ENCODE measurements at regions not wholly inside any gene's neighbourhood (a gene's known extent, or its start where the extent isn't known, plus 50 kb on each side); places are given as distances from the start of the nearest gene placed in this dataset.

DNA sequence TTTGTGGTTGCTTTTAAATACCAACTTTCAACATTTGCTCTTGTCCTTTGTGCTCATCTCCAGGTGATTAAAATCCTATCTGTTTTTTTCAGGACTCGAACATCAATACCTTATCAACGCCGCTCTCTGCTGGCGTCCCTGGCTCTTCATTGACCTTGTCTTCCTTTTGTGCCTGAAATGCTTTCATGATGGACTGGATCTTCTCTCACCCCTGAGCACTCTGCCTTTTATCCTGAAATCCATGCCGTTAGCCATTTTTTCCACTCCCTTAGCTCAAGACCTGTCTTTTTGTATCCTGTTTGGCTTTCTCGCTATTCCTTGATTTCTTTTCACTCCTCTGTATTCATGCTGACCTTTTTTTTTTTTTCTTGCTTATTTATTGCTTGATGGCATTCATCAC, 549.5 kb upstream of the CPEB2 start:
- H3K4me3 ChIP-seq (ENCODE audit: low read depth, low read length): no peak overlapping the region
- DNase-seq (ENCODE audit: low read depth): no peak
- TF ChIP-seq, protein P1, sequence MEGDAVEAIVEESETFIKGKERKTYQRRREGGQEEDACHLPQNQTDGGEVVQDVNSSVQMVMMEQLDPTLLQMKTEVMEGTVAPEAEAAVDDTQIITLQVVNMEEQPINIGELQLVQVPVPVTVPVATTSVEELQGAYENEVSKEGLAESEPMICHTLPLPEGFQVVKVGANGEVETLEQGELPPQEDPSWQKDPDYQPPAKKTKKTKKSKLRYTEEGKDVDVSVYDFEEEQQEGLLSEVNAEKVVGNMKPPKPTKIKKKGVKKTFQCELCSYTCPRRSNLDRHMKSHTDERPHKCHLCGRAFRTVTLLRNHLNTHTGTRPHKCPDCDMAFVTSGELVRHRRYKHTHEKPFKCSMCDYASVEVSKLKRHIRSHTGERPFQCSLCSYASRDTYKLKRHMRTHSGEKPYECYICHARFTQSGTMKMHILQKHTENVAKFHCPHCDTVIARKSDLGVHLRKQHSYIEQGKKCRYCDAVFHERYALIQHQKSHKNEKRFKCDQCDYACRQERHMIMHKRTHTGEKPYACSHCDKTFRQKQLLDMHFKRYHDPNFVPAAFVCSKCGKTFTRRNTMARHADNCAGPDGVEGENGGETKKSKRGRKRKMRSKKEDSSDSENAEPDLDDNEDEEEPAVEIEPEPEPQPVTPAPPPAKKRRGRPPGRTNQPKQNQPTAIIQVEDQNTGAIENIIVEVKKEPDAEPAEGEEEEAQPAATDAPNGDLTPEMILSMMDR (IDR thresholded peaks at IDR 0.05; ENCODE audit: low read depth, low read length, missing control alignments): no peak

DNA sequence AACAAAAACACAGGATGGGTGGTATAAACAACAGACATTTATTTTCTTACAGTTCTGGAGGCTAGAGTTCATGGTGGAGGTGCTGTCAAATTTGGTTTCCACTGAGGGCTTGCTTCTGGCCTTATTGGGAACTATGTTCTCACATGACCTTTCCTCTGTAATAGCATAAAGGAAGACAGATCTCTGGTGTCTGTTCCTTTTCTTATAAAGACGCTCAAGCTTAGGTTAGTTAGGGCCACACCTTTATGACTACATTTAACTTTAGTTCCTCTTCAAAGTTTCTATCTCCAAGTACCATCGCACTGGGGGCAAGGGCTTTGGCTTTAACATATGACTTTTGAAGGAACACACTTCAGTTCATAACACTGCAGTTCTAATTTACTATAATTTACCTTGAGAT, 543.8 kb upstream of the CPEB2 start:
- TF ChIP-seq, protein P1 (IDR thresholded peaks at IDR 0.05; ENCODE audit: low read depth, low read length, missing control alignments): no peak
- H3K4me3 ChIP-seq (ENCODE audit: low read depth, low read length): no peak overlapping the region
- DNase-seq (ENCODE audit: low read depth): no peak

DNA sequence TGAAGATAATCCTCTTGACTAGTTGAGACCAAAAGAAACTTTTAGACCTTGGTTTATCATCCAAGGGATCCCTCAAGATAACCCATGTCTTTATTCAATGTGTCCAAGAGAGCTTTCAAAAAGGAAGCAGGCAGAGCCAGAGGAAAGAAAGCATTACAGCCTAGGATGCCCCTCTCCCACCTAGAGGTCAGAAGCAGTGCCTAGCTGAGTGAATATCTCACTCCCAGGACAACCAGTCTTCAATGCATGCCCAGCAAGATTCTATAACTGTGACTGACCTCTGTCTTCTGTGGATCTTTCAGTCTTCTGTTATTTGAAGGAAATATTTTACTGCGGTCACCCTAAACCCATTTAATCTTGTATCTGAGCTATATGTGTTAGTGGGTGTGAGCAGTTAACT, 537.2 kb upstream of the CPEB2 start:
- DNase-seq (ENCODE audit: low read depth): no peak
- TF ChIP-seq, protein P1 (IDR thresholded peaks at IDR 0.05; ENCODE audit: low read depth, low read length, missing control alignments): no peak
- H3K4me3 ChIP-seq (ENCODE audit: low read depth, low read length): no peak overlapping the region

DNA sequence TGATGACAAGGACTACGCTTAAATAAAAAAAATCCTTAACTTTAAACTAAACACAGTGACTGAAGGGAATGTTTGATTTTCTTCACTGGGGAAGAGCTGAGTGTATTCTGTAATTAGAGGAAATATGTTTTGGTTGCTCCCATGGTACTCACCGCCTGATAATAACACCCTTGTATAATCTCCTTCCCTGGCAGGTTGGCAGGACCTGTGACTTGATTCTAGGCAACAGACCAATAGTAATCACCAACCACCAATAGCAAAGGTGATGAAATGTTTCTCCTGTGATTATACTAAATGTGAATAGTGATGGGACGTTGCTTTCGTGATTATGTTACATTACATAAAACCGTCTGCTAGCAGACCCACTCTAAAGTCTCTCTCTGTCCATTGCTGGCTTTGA, 536.8 kb upstream of the CPEB2 start:
- no peak for DNase-seq (ENCODE audit: low read depth)
- TF ChIP-seq, protein P1 (IDR thresholded peaks at IDR 0.05; ENCODE audit: low read depth, low read length, missing control alignments): no peak

DNA sequence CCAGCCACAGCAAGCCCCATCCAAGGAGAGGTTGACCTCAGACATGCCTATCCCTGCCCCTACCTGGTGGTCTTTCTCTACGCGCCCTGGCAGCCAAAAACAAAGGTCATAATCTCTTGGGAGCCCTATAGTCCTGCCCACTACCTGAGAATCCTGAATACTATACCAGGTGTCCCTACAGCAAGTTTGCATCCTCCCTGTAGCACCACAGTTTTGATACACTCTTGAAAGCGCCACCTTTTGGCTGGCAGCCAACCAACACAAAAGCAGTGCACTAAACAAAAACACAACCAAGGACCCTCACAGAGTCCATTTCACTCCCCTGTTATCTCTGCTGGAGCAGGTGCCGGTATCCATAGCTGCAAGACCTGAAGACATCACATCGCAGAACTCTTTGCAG, 523.8 kb upstream of the CPEB2 start:
- TF ChIP-seq, protein P1 (IDR thresholded peaks at IDR 0.05; ENCODE audit: low read depth, low read length, missing control alignments): no peak
- DNase-seq (ENCODE audit: low read depth): no peak
- no peak overlapping the region for H3K4me3 ChIP-seq (ENCODE audit: low read depth, low read length)

More for the DNA sequence above, 536.8 kb upstream of the CPEB2 start:
- no peak overlapping the region for H3K4me3 ChIP-seq (ENCODE audit: low read depth, low read length)

DNA sequence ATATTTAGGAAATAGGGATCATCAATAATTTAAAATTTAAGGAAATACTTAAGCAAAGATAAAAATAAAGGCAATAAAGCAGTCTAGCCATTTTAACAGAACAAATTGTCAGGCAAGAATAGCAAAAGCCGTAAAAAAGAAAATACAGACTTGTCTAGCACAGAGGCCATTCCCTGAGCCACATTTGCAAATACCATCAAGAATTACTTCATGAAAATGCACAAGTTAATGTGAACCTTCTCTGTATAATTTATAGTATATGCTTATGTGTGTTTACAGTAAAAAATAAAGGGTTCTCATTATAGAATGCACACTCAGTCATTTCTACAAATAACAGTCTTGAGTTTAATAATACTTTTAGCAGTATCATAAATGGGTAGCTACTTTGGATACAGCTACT, 505.9 kb upstream of the CPEB2 start:
- TF ChIP-seq, protein P1 (IDR thresholded peaks at IDR 0.05; ENCODE audit: low read depth, low read length, missing control alignments): no peak
- no peak overlapping the region for H3K4me3 ChIP-seq (ENCODE audit: low read depth, low read length)
- DNase-seq (ENCODE audit: low read depth): no peak

DNA sequence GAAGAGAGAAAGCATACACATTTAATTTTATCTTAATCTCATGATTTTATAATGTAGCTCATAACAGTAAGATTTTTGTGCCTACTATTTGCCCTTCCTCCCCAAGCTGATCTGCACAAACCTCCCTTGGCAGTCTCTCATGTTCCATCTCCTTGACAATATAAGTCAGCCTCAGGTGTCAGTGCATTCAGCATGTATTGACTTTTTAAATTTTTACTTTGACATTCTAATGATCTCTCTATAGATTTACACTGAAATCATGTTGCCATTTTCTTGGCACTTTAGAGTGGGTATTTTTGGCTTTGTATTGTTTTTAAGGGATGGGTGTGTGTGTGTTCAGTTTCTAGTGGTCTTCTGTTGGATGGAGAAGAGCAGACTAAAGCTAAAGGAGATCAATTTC, 505.3 kb upstream of the CPEB2 start:
- TF ChIP-seq, protein P1 (IDR thresholded peaks at IDR 0.05; ENCODE audit: low read depth, low read length, missing control alignments): no peak
- H3K4me3 ChIP-seq (ENCODE audit: low read depth, low read length): no peak overlapping the region
- DNase-seq (ENCODE audit: low read depth): no peak

Data from GM12864 (cell line).